ENCODE measurements at regions not wholly inside any gene's neighbourhood (a gene's known extent, or its start where the extent isn't known, plus 50 kb on each side); places are given as distances from the start of the nearest gene placed in this dataset.

- H3K4me3 ChIP-seq (ENCODE audit: low read depth, low read length) = no peak overlapping the region
- no peak for DNase-seq (ENCODE audit: low read depth, low spot score)
- no peak for TF ChIP-seq CTCF (IDR thresholded peaks at IDR 0.05; ENCODE audit: insufficient read depth, low read length, missing control alignments)
- CTCF ChIA-PET = no interaction called here
- POLR2A ChIA-PET = no interaction called here
Observed at GRCh38 chr1:188590641-188591040, 1761.9 kb downstream of the PLA2G4A start.

- CTCF ChIA-PET = interaction anchor here (0.6 to 0.7 kb wide), 2 partner anchors 13 to 47 kb away, joined by 3 read pairs; no protein-coding TSS in a partner anchor
- H3K4me3 ChIP-seq (ENCODE audit: low read depth, low read length) = no peak overlapping the region
- TF ChIP-seq CTCF (IDR thresholded peaks at IDR 0.05; ENCODE audit: insufficient read depth, low read length, missing control alignments) = no peak
- POLR2A ChIA-PET = no interaction called here
- DNase-seq (ENCODE audit: low read depth, low spot score) = no peak
Observed at GRCh38 chr1:188594542-188595235, 1765.9 kb downstream of the PLA2G4A start.

GRCh38 chr1:188599313-188599712 lies 1770.6 kb downstream of the PLA2G4A start:
- POLR2A ChIA-PET = no interaction called here
- TF ChIP-seq CTCF (IDR thresholded peaks at IDR 0.05; ENCODE audit: insufficient read depth, low read length, missing control alignments) = no peak
- CTCF ChIA-PET = no interaction called here
- DNase-seq (ENCODE audit: low read depth, low spot score) = no peak
- H3K4me3 ChIP-seq (ENCODE audit: low read depth, low read length) = no peak overlapping the region

- ChIA-PET POLR2A (no interaction called here), CTCF (no interaction called here)
- TF ChIP-seq CTCF (IDR thresholded peaks at IDR 0.05; ENCODE audit: insufficient read depth, low read length, missing control alignments) = no peak
- DNase-seq (ENCODE audit: low read depth, low spot score) = no peak
- H3K4me3 ChIP-seq (ENCODE audit: low read depth, low read length) = no peak overlapping the region
Observed at GRCh38 chr1:188611432-188611831, 1782.7 kb downstream of the PLA2G4A start.

- ChIA-PET POLR2A (no interaction called here), CTCF (interaction anchor here (0.8 kb wide), 1 partner anchor 19 kb away, joined by 3 read pairs; no protein-coding TSS in a partner anchor)
- no peak overlapping the region for H3K4me3 ChIP-seq (ENCODE audit: low read depth, low read length)
- TF ChIP-seq CTCF (IDR thresholded peaks at IDR 0.05; ENCODE audit: insufficient read depth, low read length, missing control alignments) = no peak
- DNase-seq (ENCODE audit: low read depth, low spot score) = peak; percentile 38
Observed at GRCh38 chr1:188615321-188615720, 1786.6 kb downstream of the PLA2G4A start.

- H3K4me3 ChIP-seq (ENCODE audit: low read depth, low read length) = no peak overlapping the region
- no peak for TF ChIP-seq CTCF (IDR thresholded peaks at IDR 0.05; ENCODE audit: insufficient read depth, low read length, missing control alignments)
- no peak for DNase-seq (ENCODE audit: low read depth, low spot score)
- ChIA-PET CTCF (no interaction called here), POLR2A (no interaction called here)
Observed at GRCh38 chr1:188620236-188620635, 1791.5 kb downstream of the PLA2G4A start.
